G401.6 (cell line): ENCODE measurements at regions not wholly inside any gene's neighbourhood (a gene's known extent, or its start where the extent isn't known, plus 50 kb on each side); places are given as distances from the start of the nearest gene placed in this dataset.

Source experiments
- FAIRE-seq: peaks from 2 replicates; lab custom pipeline; 2012; peaks lifted over from hg19 to GRCh38; lab: Jason Lieb, UNC

- FAIRE-seq: no peak
These were observed 358.1 kb upstream of the GRAMD2B start for GRCh38 chr5:126065061-126065460.

DNA sequence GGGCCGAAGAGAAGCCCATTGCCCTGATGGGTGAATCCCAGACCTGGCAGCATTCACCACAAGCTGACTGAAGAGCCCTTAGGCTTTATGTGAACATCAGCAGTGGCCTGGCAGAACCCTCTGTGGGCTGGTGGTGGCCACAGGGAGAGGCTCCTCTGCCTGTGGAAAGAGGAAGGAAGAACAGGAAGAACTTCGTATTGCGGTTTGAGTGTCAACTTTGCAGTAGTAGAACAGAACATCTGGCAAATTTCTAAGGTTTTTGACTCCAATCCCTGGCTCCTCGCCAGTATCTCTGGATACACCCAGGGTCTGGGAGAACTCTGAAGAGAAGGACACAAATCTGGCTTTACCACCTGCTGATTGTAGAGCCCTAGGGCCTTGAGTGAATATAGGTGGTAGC, 356.4 kb upstream of the GRAMD2B start:
- FAIRE-seq: no peak

DNA sequence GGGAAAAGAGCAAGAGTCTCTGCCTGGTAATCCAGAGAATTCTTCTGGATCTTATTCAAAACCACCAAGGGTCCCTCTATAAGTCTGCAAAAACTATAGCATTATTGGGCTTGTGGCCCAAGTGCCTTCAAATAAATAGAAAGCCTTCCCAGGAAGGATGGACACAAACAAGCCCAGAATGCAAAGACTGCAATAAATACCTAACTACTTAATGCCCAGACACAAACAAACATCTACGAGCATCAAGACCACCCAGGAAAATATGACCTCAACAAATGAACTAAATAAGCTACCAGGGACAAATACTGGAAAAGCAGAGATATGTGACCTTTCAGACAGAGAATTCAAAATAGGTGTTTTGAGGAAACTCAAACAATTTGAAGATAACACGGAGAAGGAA, 355.8 kb upstream of the GRAMD2B start:
- no peak for FAIRE-seq

- FAIRE-seq: no peak
These were observed 353.9 kb upstream of the GRAMD2B start for GRCh38 chr5:126069329-126069728.

DNA sequence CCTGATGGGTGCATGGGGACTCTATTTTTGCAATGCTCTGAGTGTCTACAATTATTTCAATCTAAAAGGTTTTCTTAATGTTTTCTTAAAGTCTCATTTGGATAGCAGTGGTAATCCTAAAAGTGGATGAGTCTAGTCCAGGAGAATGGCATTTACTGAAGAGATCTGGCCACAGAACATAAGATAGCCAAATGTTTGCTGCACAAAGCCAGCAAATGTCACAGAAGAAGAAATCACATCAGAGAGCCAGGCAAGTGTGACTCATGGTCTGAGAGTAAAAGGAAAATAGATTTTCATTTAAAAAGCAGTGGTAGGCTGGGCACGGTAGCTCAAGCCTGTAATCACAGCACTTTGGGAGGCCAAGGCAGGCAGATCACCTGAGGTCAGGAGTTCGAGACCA, 352.7 kb upstream of the GRAMD2B start:
- no peak for FAIRE-seq

GRCh38 chr5:126074538-126074937, 348.7 kb upstream of the GRAMD2B start:
- FAIRE-seq: no peak

DNA sequence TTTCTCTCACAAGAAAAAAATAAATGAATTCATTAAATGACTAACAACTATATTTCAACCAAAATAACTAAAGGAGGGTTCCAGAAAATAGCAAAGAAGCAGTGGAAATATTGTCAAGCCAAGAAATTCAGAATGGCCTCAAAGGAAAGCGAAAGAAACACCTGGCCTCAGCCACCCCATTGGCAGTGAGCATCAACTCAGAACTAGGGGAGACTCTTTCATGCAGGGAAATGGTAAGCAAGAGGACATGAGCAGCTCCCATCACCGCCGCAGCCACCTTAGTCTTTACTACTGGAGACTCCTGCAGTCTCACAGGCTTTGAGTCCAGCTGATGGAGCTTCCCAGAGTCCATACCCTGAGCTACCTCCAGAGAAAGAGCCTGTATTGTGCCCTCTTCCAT, 343.9 kb upstream of the GRAMD2B start:
- no peak for FAIRE-seq

DNA sequence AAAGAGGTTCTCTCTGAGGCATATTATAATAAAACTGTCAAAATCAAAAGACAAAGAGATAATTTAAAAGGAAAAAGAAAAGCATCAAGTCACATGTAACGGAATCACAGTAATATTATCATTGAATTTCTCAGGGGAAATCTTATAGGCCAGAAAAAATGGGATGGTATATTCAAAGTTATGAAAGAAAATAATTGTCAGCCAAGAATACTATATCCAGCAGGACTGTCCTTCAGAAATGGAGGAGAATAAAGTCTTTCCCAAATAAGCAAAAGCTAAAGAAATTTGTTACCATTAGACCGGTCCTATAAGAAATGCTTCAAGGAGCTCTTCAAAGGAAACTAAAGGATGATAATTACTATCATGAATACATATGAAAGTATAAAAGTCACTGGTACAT, 342.0 kb upstream of the GRAMD2B start:
- no peak for FAIRE-seq

DNA sequence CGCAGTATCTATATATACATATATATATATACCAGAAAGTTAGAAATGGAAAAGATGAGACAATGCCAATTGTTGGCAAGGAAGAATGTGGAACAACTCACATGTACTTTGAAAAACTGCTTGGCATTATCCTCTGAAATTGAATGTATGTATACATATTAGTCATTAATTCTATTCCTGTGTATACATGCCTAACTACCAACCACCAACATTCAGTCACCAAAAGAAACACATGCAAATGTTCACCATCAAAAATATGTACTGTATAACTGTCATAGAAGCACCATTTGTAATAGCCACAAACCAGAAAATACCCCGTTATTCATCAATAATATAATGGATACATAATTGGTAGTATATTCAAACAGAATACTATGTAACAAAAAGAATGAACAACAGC, 330.2 kb upstream of the GRAMD2B start:
- FAIRE-seq: no peak

GRCh38 chr5:126093718-126094117, 329.5 kb upstream of the GRAMD2B start:
- no peak for FAIRE-seq

GRCh38 chr5:126094991-126095390, 328.2 kb upstream of the GRAMD2B start:
- no peak for FAIRE-seq

DNA sequence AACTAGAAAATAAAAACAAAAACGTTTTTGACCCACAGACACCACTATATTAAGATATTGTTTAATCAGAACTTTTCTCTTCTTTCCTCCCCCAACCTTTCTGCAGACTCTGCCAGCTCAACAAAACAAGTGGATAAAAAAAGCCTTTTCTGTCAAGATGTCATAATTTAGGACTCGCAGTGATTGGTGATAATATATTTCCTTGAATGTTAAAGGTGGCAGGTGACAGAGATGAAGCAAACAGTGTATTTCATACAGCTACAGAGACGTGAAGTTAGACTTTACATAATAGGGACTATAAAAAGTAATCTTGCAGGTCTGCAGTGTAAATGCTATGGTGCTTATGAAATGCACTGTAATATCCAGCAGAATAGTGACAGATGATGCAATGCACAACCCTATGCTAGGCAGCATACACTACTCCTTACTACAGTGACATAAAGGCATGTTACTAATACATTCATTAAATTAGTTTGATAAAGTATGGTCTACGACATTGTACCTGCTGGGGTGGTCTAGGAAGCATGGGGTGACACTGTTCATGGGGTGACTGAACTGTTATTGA, 326.7 kb upstream of the GRAMD2B start:
- FAIRE-seq: no peak

- FAIRE-seq: no peak
These were observed 325.3 kb upstream of the GRAMD2B start for GRCh38 chr5:126097876-126098275.

DNA sequence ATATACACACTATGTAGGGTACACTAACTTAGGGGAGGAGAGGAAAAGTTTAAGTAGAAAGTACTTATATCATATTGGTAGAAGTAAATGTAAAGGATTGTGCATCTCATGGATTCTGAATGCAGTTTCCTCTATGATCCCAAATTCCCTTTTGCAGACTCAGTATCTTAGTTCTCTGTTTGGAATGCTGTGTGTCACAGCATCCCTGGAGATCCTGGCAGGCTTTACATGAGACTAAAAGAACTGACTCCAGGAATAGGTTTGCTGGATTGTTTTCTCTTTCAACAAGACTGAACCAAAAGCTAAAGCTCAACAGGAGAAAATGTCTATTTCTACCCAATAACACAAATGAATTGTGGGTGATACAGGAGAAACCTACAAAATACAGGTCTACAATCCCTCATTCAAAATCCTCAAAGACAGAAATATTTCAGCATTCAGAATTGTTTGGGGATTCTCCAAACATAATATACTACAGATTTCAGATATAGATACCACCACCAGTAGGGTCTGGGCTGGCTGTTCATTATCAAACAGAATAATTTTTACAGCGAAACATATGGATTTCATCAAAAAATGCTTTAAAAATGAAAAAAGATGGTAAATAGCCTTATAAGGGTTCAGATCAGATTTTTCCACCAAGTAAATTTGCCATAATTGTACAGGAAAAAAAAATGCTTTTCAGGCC, 324.7 kb upstream of the GRAMD2B start:
- FAIRE-seq: no peak

DNA sequence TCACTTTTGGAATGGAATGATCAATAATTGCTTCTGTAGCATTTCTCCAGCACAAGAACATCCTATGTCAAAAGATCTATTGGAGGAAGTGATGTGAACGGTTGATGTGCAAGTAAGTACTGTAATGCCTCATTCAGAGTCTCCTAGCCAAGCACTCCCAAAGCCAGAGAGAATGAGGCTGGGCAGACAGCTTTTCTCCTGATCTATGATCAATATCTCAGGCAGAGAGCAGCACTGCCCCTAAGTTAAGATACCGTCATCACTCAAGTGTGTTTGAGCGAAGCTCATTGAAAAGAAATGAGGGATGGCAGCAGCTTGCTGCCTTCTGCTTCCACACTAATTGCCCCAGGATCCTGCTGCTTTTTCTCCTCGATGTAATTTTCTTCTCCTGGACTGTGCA, 324.1 kb upstream of the GRAMD2B start:
- no peak for FAIRE-seq

- FAIRE-seq: no peak
These were observed 322.4 kb upstream of the GRAMD2B start for GRCh38 chr5:126100767-126101166.

DNA sequence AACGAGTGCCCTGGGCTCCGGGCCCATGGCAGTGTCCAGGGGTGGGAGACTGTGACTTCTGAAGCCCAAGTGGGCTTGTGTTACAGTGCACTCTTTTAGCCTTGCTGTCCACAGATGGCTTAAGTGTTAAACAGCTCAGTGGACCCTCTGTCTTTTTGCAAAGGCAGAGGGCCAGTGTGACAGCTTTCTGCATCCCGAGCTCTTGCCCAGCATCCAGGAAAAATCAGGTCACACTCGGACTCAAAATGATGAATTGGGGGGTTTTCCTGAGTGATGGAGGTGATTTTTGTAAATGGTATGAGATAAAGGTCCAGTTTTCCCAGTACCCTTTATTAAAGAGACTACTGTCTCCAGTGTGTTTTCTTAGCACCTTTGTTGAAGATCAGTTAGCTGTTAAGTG, 321.3 kb upstream of the GRAMD2B start:
- FAIRE-seq: no peak

GRCh38 chr5:126103050-126103449, 320.2 kb upstream of the GRAMD2B start:
- no peak for FAIRE-seq

DNA sequence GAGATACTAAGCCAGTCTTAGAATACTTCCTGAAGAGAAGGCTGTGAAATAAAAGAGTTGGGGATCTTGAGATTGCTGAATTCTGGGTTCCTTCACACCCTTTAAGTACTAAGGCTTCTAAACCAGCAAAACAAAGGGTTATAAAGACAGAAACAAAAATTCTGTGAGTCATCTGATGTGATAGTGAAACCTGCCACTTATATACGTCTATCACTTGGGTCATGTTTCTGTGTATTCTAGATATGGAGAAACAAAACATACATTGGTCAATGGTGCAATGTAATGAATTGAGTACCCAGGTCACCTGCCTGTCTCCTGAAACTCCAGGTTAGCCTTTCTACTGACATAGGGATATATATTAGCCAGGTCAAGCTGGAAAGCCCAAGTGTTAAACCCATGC, 319.3 kb upstream of the GRAMD2B start:
- no peak for FAIRE-seq

DNA sequence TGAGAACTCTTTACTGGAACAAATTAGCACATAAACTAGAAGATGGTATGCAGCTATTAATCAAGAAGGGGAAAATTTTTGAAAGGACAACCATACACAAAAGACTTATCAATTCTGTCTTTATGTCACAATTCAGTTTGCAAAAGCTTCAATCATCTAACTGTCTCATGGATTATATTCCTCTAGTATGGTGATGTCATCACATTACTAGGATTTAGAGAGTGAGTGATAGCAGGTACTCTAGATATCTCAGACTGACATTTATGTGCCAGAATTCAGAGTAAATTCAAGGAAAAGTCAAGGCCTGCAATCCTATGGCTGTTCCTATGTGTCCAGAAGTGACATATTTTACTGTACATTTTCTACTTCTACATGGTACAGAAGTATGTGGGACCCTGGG, 318.9 kb upstream of the GRAMD2B start:
- no peak for FAIRE-seq

- FAIRE-seq: no peak
These were observed 318.3 kb upstream of the GRAMD2B start for GRCh38 chr5:126104951-126105350.

DNA sequence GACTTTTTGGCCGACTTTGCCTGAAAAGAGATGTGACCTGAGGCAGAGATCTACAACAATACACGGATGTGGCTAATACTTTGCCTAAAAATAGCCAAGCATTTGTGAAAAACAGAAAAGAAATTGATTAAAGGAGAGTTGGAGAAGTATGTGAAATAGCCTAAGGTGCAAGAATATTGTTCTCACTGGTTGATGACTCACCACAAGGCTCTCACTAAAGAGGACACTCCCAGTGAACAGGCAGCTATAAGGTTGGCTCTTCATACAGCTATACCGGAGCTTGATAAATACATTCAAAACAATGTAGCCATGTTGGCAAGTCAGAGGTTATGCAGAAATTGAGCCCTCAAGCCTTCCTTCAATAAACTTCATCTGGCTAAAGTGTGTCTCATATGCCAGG, 317.2 kb upstream of the GRAMD2B start:
- no peak for FAIRE-seq

DNA sequence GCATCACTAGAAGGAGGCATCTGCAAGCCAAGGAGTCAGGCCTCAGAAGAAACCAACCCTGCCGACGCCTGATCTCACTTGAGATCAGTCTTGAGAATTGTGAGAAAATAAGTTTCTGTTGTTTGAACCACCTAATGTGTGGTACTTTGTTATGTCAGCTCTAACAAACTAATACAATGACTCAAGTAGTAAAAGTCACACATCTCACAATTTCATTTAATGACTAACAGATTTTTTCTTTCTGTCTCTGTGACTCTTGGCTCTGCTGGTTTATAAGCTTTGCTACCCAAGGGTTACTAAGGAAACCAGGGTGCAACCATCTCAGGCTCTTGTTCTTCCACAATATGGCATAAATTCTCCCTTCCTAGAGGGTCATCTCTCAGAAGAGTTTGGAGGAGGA, 315.8 kb upstream of the GRAMD2B start:
- no peak for FAIRE-seq

- FAIRE-seq: no peak
These were observed 314.7 kb upstream of the GRAMD2B start for GRCh38 chr5:126108470-126108869.
